ENCODE measurements at regions not wholly inside any gene's neighbourhood (a gene's known extent, or its start where the extent isn't known, plus 50 kb on each side); places are given as distances from the start of the nearest gene placed in this dataset.

GRCh38 chrX:99383786-99384185, 1026.3 kb downstream of the PCDH19 start:
- no peak overlapping the region for H3K27ac ChIP-seq
- TF ChIP-seq CTCF (conservative IDR thresholded peaks at IDR 0.05): no peak

- H3K27ac ChIP-seq: no peak overlapping the region
- TF ChIP-seq CTCF (conservative IDR thresholded peaks at IDR 0.05): no peak
Measured at GRCh38 chrX:99371976-99372595, 1038.0 kb downstream of the PCDH19 start.

GRCh38 chrX:99353412-99353811, 1056.7 kb downstream of the PCDH19 start:
- no peak for TF ChIP-seq CTCF (conservative IDR thresholded peaks at IDR 0.05)
- H3K27ac ChIP-seq: no peak overlapping the region

- H3K27ac ChIP-seq: no peak overlapping the region
- TF ChIP-seq CTCF (conservative IDR thresholded peaks at IDR 0.05): no peak
Measured at GRCh38 chrX:99348256-99348655, 1061.8 kb downstream of the PCDH19 start.

GRCh38 chrX:99308302-99308701, 1101.8 kb downstream of the PCDH19 start:
- H3K27ac ChIP-seq: no peak overlapping the region
- TF ChIP-seq CTCF (conservative IDR thresholded peaks at IDR 0.05): no peak

- no peak overlapping the region for H3K27ac ChIP-seq
- TF ChIP-seq CTCF (conservative IDR thresholded peaks at IDR 0.05): no peak
Measured at GRCh38 chrX:99305573-99305972, 1104.5 kb downstream of the PCDH19 start.

- no peak overlapping the region for H3K27ac ChIP-seq
- peak; percentile 55 for TF ChIP-seq CTCF (conservative IDR thresholded peaks at IDR 0.05)
Measured at GRCh38 chrX:99301990-99302389, 1108.1 kb downstream of the PCDH19 start.
